ENCODE measurements at regions not wholly inside any gene's neighbourhood (a gene's known extent, or its start where the extent isn't known, plus 50 kb on each side); places are given as distances from the start of the nearest gene placed in this dataset.
A peak's percentile ranks its signal among the peaks of the same experiment; 100 is the strongest.

GRCh38 chr6:120395784-120396183 lies 938.5 kb downstream of the TBC1D32 start:
- TF ChIP-seq CTCF (IDR thresholded peaks at IDR 0.05; ENCODE audit: insufficient read depth, low read length): no peak
- H3K4me3 ChIP-seq (ENCODE audit: low read depth, low read length): no peak overlapping the region
- DNase-seq (ENCODE audit: low read depth): no peak

GRCh38 chr6:120395330-120395729 lies 939.0 kb downstream of the TBC1D32 start:
- no peak for TF ChIP-seq CTCF (IDR thresholded peaks at IDR 0.05; ENCODE audit: insufficient read depth, low read length)
- DNase-seq (ENCODE audit: low read depth): no peak
- H3K4me3 ChIP-seq (ENCODE audit: low read depth, low read length): no peak overlapping the region

- no peak for TF ChIP-seq CTCF (IDR thresholded peaks at IDR 0.05; ENCODE audit: insufficient read depth, low read length)
- peak; percentile 35 for DNase-seq (ENCODE audit: low read depth)
- H3K4me3 ChIP-seq (ENCODE audit: low read depth, low read length): no peak overlapping the region
Measured at GRCh38 chr6:120392941-120393340, 941.3 kb downstream of the TBC1D32 start.

GRCh38 chr6:120384671-120385070 lies 949.6 kb downstream of the TBC1D32 start:
- no peak overlapping the region for H3K4me3 ChIP-seq (ENCODE audit: low read depth, low read length)
- no peak for TF ChIP-seq CTCF (IDR thresholded peaks at IDR 0.05; ENCODE audit: insufficient read depth, low read length)
- peak; percentile 33 for DNase-seq (ENCODE audit: low read depth)

DNA sequence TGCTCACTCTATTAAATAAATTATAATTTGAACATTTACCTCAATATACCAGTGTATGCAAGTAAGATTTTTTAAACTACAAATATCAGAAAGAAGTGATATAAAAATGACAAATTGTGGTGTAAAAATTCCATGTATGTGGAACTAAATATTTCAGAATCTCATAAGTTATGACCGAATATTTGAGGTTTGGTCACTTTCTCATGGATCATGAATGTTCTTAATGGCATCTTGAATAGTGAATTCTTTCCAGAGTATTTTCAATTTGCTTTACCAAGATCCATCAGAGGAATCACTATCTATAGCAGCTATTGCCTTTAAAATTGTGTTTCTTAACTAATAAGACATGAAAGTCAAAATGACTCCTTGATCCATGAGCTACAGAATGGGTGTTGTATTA lies 950.6 kb downstream of the TBC1D32 start:
- no peak overlapping the region for H3K4me3 ChIP-seq (ENCODE audit: low read depth, low read length)
- TF ChIP-seq CTCF (IDR thresholded peaks at IDR 0.05; ENCODE audit: insufficient read depth, low read length): no peak
- no peak for DNase-seq (ENCODE audit: low read depth)

DNA sequence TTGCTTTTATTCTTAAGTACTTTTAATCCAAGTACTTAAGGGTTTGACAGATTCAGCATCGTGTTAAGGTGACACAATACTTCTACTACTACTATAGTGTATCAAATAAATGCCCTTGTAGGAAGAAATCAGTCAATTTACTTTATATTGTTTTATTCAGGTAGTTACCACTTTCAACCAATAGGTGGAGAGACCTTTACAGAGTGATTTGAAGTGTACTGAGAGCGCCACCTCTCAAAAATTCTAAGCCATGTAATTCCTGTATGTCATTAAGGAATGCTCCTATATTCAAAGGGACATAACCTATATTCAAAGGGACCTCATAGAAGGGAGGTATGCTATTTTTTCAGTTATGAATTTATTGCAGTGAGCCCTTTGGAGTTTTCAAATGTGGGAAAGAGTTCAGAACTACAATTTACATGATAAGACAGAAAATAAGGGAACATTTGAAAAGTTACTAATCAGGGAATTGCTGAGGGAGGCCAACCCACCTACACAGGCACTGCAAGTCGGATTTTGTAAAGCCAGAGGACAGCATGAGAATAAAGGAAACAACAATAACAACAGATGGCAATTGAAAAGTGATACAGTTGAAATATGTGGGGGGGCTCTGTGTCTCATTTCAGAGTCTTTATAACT lies 955.6 kb downstream of the TBC1D32 start:
- H3K4me3 ChIP-seq (ENCODE audit: low read depth, low read length): no peak overlapping the region
- peak; percentile 51 for TF ChIP-seq CTCF (IDR thresholded peaks at IDR 0.05; ENCODE audit: insufficient read depth, low read length)
- peak; percentile 24 for DNase-seq (ENCODE audit: low read depth)

- no peak for DNase-seq (ENCODE audit: low read depth)
- TF ChIP-seq CTCF (IDR thresholded peaks at IDR 0.05; ENCODE audit: insufficient read depth, low read length): no peak
- no peak overlapping the region for H3K4me3 ChIP-seq (ENCODE audit: low read depth, low read length)
Measured at GRCh38 chr6:120373185-120373584, 961.1 kb downstream of the TBC1D32 start.

Data from fibroblast of the aortic adventitia (primary cell).